ENCODE measurements at regions not wholly inside any gene's neighbourhood (a gene's known extent, or its start where the extent isn't known, plus 50 kb on each side); places are given as distances from the start of the nearest gene placed in this dataset.

DNA sequence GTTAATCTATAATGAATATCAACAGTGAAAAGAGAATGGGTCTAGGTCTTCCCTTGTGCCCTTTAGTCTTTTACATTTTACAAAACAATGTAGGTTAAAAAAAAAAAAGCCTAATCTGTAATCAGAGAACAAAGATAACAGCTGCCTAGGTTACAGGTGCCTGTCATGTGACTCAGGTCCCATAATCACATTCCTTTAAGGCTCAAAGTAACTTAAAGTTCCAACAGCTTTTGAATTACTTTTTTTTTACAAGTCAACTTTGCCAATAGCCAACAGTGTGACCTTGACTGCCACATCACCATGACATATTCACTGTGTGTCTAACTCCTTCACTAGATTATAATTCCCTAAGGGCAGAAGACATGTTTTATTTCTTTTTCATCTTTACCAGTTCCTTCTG lies 237.0 kb upstream of the API5 start:
- ChIA-PET POLR2A (no interaction called here), CTCF (ENCODE audit: low intra/inter-chr PET ratio, low total read pairs) (no interaction called here)
- H3K79me2 ChIP-seq (ENCODE audit: insufficient read depth, low read length) = no peaks in the 10 kb centered on the region
- TF ChIP-seq ZNF883 (CRISPR knock-in tag; IDR thresholded peaks at IDR 0.05; ENCODE audit: not compliant biosample characterization) = no peak
- H2AFZ ChIP-seq (ENCODE audit: low read length) = no peak overlapping the region
- no peak overlapping the region for H3K9ac ChIP-seq (ENCODE audit: insufficient read depth, low read depth, low read length)
- H4K20me1 ChIP-seq (ENCODE audit: insufficient read depth, low read length) = no peaks in the 10 kb centered on the region
- no peak overlapping the region for H3K4me3 ChIP-seq (replicated peaks in 1 of 3; ENCODE audit: insufficient read depth in 1 of 3, low read depth in 2 of 3, low read length in 3 of 3)
- no peak overlapping the region for H3K27ac ChIP-seq (ENCODE audit: extremely low read length, insufficient read depth, low read length)
- H3K9me3 ChIP-seq (ENCODE audit: low read length) = no peaks in the 10 kb centered on the region
- H3K4me2 ChIP-seq (ENCODE audit: low read depth, low read length) = no peak overlapping the region
- ATAC-seq (no peak), DNase-seq (ENCODE audit: low spot score) (no peak), FAIRE-seq (no peak)
- no peaks in the 10 kb centered on the region for H3K4me1 ChIP-seq (ENCODE audit: insufficient read depth, low read length)
- no peaks in the 10 kb centered on the region for H3K27me3 ChIP-seq (ENCODE audit: control insufficient read depth in 1 of 2, insufficient read depth in 2 of 2, low read length in 2 of 2)
- BruUV-seq (replicated peaks) = no TSS peak
- in situ Hi-C loops (cut with HindIII; ENCODE audit: extremely low pct_ligation_motif_present, low pct_unique_long_range_greater_than_20kb) = no loop called here
- intact Hi-C loops (cut with micrococcal nuclease; ENCODE audit: unreplicated experiment) = no loop called here
- no peaks in the 10 kb centered on the region for H3K36me3 ChIP-seq (replicated peaks in 1 of 2; ENCODE audit: control insufficient read depth in 1 of 2, insufficient read depth in 2 of 2, low read length in 2 of 2)

DNA sequence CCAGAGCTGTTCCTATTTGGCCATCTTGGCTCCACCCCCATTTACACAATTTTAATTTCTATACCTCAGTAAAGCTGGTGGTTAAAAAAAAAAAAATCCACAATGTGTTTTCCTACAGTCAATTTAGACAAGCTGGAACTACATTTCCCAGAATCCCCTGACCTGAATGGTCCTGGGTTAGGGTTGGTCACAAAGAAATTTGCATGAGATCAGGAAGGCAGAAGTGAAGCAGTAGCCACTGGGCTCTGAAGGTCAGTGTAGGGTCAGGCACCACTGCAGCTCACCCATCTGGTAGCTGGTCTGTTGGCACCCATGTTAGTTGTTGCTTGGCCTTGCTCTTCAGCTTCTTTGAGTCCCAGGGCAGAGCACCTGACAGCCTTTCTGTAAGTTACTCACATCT lies 210.7 kb upstream of the API5 start:
- no peaks in the 10 kb centered on the region for H3K4me1 ChIP-seq (ENCODE audit: insufficient read depth, low read length)
- no peak overlapping the region for H3K4me3 ChIP-seq (replicated peaks in 1 of 3; ENCODE audit: insufficient read depth in 1 of 3, low read depth in 2 of 3, low read length in 3 of 3)
- ChIA-PET CTCF (ENCODE audit: low intra/inter-chr PET ratio, low total read pairs) (no interaction called here), POLR2A (no interaction called here)
- H3K79me2 ChIP-seq (ENCODE audit: insufficient read depth, low read length) = no peaks in the 10 kb centered on the region
- ATAC-seq (no peak), FAIRE-seq (no peak), DNase-seq (ENCODE audit: low spot score) (no peak)
- in situ Hi-C loops (cut with HindIII; ENCODE audit: extremely low pct_ligation_motif_present, low pct_unique_long_range_greater_than_20kb) = no loop called here
- H3K9ac ChIP-seq (ENCODE audit: insufficient read depth, low read depth, low read length) = no peak overlapping the region
- H3K9me3 ChIP-seq (ENCODE audit: low read length) = no peaks in the 10 kb centered on the region
- no peaks in the 10 kb centered on the region for H3K27me3 ChIP-seq (ENCODE audit: control insufficient read depth in 1 of 2, insufficient read depth in 2 of 2, low read length in 2 of 2)
- BruUV-seq (replicated peaks) = no TSS peak
- no peak overlapping the region for H3K4me2 ChIP-seq (ENCODE audit: low read depth, low read length)
- intact Hi-C loops (cut with micrococcal nuclease; ENCODE audit: unreplicated experiment) = no loop called here
- TF ChIP-seq TBL1XR1 (IDR thresholded peaks at IDR 0.05; ENCODE audit: borderline replicate concordance, low read length, partially characterized antibody) (no peak), EEA1 (CRISPR knock-in tag; IDR thresholded peaks at IDR 0.05; ENCODE audit: borderline replicate concordance) (no peak), ZNF639 (CRISPR knock-in tag; conservative IDR thresholded peaks at IDR 0.05) (no peak), THAP11 (CRISPR knock-in tag; IDR thresholded peaks at IDR 0.05) (peak; percentile 48; the same call in 1 of the 2 replicates)
- H2AFZ ChIP-seq (ENCODE audit: low read length) = no peak overlapping the region
- no peaks in the 10 kb centered on the region for H3K36me3 ChIP-seq (replicated peaks in 1 of 2; ENCODE audit: control insufficient read depth in 1 of 2, insufficient read depth in 2 of 2, low read length in 2 of 2)
- H3K27ac ChIP-seq (ENCODE audit: extremely low read length, insufficient read depth, low read length) = no peak overlapping the region
- no peaks in the 10 kb centered on the region for H4K20me1 ChIP-seq (ENCODE audit: insufficient read depth, low read length)
